Fibroblast of lung (primary cell): ENCODE measurements at regions not wholly inside any gene's neighbourhood (a gene's known extent, or its start where the extent isn't known, plus 50 kb on each side); places are given as distances from the start of the nearest gene placed in this dataset.

Experiments used
- EZH2 ChIP-seq: IDR thresholded peaks from 2 replicates; pipeline ENCODE4 v1.5.1; 2012; ENCODE audit warnings: low read length, control low read depth, mild to moderate bottlenecking; ENCODE audit errors: missing control alignments
- TF ChIP-seq, protein P1 (sequence below), 2 donors: IDR thresholded peaks in 1 of 2; conservative IDR thresholded peaks in 1 of 2; 1 replicate in 1 of 2; 2 replicates in 1 of 2; pipeline ENCODE4 v1.5.1; 2011 to 2012; ENCODE audit warnings: low read length in 2 of 2, control low read depth in 1 of 2, inconsistent platforms in 1 of 2, low read depth in 1 of 2, mild to moderate bottlenecking in 1 of 2

- no peak for TF ChIP-seq EZH2
- TF ChIP-seq, protein P1, sequence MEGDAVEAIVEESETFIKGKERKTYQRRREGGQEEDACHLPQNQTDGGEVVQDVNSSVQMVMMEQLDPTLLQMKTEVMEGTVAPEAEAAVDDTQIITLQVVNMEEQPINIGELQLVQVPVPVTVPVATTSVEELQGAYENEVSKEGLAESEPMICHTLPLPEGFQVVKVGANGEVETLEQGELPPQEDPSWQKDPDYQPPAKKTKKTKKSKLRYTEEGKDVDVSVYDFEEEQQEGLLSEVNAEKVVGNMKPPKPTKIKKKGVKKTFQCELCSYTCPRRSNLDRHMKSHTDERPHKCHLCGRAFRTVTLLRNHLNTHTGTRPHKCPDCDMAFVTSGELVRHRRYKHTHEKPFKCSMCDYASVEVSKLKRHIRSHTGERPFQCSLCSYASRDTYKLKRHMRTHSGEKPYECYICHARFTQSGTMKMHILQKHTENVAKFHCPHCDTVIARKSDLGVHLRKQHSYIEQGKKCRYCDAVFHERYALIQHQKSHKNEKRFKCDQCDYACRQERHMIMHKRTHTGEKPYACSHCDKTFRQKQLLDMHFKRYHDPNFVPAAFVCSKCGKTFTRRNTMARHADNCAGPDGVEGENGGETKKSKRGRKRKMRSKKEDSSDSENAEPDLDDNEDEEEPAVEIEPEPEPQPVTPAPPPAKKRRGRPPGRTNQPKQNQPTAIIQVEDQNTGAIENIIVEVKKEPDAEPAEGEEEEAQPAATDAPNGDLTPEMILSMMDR (conservative IDR thresholded peaks at IDR 0.05 in 1 of 2, IDR thresholded peaks at IDR 0.05 in 1 of 2; ENCODE audit: low read depth in 1 of 2, low read length in 2 of 2): no peak
These were observed 573.6 kb downstream of the TMEM182 start for GRCh38 chr2:103335403-103335802.
